Activated CD8-positive, alpha-beta T cell treated with anti-CD3 and anti-CD28 coated beads for 36 hours (primary cell): ENCODE measurements at regions not wholly inside any gene's neighbourhood (a gene's known extent, or its start where the extent isn't known, plus 50 kb on each side); places are given as distances from the start of the nearest gene placed in this dataset.

Experiments
- ATAC-seq: fragments of 200-7000 bp; cut with Tn5 transposase; one replicate; pipeline ENCODE4 v1.10.0; 2021; ENCODE audit warnings: mild to moderate bottlenecking, moderate library complexity
- CTCF ChIA-PET: fragments of 350-600 bp; sonication (Branson Sonifier 250); formaldehyde crosslinking; loops from one replicate; lab custom pipeline; 2021; ENCODE audit warnings: antibody characterized with exemption; lab: Charles Lee
- POLR2A ChIA-PET: fragments of 350-600 bp; sonication (Branson Sonifier 250); formaldehyde crosslinking; loops from one replicate; lab custom pipeline; 2021; ENCODE audit warnings: antibody characterized with exemption; lab: Charles Lee
- DNase-seq: peaks from one replicate; pipeline ENCODE4 v3.0.0-alpha.2; 2020
- H3K27ac Mint-ChIP-seq: one replicate; pipeline ENCODE4 v1.8.0; 2021; ENCODE audit warnings: mild to moderate bottlenecking, mixed read lengths
- H3K27me3 Mint-ChIP-seq: one replicate; pipeline ENCODE4 v1.8.0; 2021; ENCODE audit warnings: mixed read lengths
- H3K36me3 Mint-ChIP-seq: one replicate; pipeline ENCODE4 v1.8.0; 2021; ENCODE audit warnings: low read depth, mixed read lengths
- H3K4me1 Mint-ChIP-seq: one replicate; pipeline ENCODE4 v1.8.0; 2021; ENCODE audit warnings: low read depth, mixed read lengths
- H3K4me3 Mint-ChIP-seq: one replicate; pipeline ENCODE4 v1.8.0; 2021; ENCODE audit warnings: mild to moderate bottlenecking, moderate library complexity, mixed read lengths
- H3K9me3 Mint-ChIP-seq: one replicate; pipeline ENCODE4 v1.8.0; 2021; ENCODE audit warnings: mixed read lengths
- intact Hi-C: fragments of 100-400 bp; cut with micrococcal nuclease; formaldehyde crosslinking; loops from one replicate; pipeline ENCODE4 v1.10.0; 2022
- TF ChIP-seq, protein P1 (sequence below): fragments of 200-600 bp; IDR thresholded peaks from one replicate; pipeline ENCODE4 v1.8.0; 2022; ENCODE audit warnings: antibody characterized with exemption, mild to moderate bottlenecking

DNA sequence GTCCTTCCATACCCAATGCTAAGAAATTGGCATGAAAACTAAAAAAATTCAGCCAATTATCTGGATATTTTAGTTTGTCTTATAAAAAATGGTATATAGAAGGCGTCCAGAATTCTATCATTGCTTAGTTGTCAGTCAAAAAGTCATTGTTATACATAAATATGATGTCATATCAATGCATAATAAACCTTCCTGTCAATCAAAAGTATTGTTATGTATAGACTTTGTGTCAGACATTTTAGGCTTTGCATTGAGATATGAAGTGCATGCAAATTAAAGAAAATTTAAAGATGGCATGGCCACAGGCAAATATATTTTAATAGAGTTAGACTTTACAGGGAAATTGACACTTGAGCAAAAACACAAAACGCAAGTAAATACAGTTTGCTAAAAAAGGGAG is 173.4 kb upstream of the FANCL start:
- intact Hi-C loops: no loop called here
- Mint-ChIP-seq H3K27me3 (no peaks in the 10 kb centered on the region), H3K36me3 (no peaks in the 10 kb centered on the region), H3K27ac (no peak overlapping the region), H3K4me3 (no peak overlapping the region), H3K4me1 (no peaks in the 10 kb centered on the region), H3K9me3 (no peaks in the 10 kb centered on the region)
- ChIA-PET POLR2A (no interaction called here), CTCF (no interaction called here)
- TF ChIP-seq, protein P1, sequence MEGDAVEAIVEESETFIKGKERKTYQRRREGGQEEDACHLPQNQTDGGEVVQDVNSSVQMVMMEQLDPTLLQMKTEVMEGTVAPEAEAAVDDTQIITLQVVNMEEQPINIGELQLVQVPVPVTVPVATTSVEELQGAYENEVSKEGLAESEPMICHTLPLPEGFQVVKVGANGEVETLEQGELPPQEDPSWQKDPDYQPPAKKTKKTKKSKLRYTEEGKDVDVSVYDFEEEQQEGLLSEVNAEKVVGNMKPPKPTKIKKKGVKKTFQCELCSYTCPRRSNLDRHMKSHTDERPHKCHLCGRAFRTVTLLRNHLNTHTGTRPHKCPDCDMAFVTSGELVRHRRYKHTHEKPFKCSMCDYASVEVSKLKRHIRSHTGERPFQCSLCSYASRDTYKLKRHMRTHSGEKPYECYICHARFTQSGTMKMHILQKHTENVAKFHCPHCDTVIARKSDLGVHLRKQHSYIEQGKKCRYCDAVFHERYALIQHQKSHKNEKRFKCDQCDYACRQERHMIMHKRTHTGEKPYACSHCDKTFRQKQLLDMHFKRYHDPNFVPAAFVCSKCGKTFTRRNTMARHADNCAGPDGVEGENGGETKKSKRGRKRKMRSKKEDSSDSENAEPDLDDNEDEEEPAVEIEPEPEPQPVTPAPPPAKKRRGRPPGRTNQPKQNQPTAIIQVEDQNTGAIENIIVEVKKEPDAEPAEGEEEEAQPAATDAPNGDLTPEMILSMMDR: no peak
- ATAC-seq (no peak), DNase-seq (no peak)

DNA sequence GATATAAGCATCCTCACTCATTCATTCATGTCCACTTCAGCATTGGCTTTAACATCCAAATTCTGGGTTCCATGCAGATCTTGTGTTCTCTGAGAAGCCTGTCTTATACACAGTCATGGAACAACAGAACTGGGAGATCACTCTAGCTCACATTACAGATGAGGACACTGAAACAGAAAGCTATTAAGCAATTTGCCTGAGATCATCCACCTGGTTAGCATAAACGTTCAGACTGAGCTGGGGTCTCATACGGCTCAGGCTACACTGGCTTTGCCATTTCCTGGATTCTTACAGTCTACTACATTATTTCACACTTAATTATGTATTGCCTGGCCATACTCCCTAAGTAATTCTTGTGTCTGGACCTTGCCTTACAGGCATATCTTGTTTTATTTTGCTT is 169.4 kb upstream of the FANCL start:
- CTCF ChIA-PET: no interaction called here

DNA sequence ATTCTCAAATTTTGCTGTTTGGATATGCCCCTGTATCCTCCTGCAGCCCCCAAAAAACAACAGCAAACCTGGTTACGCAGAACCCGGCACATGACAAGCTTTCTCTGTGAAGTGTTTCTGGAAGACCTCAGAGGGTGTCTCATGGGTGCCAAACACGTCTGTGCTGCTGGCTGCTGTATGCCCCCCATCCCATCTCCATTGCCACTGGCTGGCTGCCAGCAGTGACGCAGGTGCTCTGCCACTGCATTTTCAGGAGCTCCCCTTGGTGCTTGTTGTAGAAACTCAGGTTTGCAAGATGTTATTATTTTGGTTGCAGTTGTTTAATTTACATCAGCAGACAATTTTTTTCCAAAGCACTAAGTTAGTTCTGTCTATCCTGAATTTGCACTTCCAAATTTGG is 166.4 kb upstream of the FANCL start:
- TF ChIP-seq, protein P1: no peak
- intact Hi-C loops: no loop called here
- Mint-ChIP-seq H3K36me3 (no peaks in the 10 kb centered on the region), H3K27me3 (peaks cover 2% of the 10 kb centered on the region), H3K27ac (no peak overlapping the region), H3K9me3 (no peaks in the 10 kb centered on the region), H3K4me3 (no peak overlapping the region), H3K4me1 (no peaks in the 10 kb centered on the region)
- DNase-seq (no peak), ATAC-seq (no peak)
- ChIA-PET POLR2A (no interaction called here), CTCF (no interaction called here)

More for the DNA sequence above, 169.4 kb upstream of the FANCL start:
- POLR2A ChIA-PET: no interaction called here
- H3K4me3 Mint-ChIP-seq: no peak overlapping the region
- ATAC-seq (no peak), DNase-seq (no peak)
- H3K27me3 Mint-ChIP-seq: no peaks in the 10 kb centered on the region
- intact Hi-C loops: no loop called here
- no peak overlapping the region for H3K27ac Mint-ChIP-seq
- H3K36me3 Mint-ChIP-seq: no peaks in the 10 kb centered on the region
- no peaks in the 10 kb centered on the region for H3K9me3 Mint-ChIP-seq
- TF ChIP-seq, protein P1: no peak
- no peaks in the 10 kb centered on the region for H3K4me1 Mint-ChIP-seq

DNA sequence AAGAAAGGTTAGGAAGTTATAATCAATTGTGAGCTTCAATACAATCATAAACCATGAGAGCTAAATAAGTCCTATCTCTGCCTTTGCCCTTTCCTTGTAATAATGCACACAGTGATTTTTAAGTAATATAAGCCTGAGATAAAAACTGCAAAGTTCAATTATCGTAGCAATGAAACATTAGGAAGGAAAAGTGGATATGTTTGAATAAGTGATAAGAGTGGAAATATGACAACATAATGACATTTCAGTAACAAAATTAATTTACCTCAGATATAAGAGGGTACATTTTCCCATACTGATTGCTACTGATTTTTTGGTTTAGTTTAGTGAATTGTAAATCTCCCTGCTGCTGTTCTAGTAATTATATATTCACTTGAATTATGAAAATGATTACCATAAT is 164.2 kb upstream of the FANCL start:
- POLR2A ChIA-PET: no interaction called here
- intact Hi-C loops: no loop called here
- no peak for ATAC-seq
- no peak for DNase-seq
- no peaks in the 10 kb centered on the region for H3K36me3 Mint-ChIP-seq
- CTCF ChIA-PET: no interaction called here
- no peaks in the 10 kb centered on the region for H3K9me3 Mint-ChIP-seq
- H3K4me1 Mint-ChIP-seq: no peaks in the 10 kb centered on the region
- TF ChIP-seq, protein P1: no peak
- H3K27me3 Mint-ChIP-seq: peaks cover 2% of the 10 kb centered on the region
- no peak overlapping the region for H3K27ac Mint-ChIP-seq
- H3K4me3 Mint-ChIP-seq: no peak overlapping the region

DNA sequence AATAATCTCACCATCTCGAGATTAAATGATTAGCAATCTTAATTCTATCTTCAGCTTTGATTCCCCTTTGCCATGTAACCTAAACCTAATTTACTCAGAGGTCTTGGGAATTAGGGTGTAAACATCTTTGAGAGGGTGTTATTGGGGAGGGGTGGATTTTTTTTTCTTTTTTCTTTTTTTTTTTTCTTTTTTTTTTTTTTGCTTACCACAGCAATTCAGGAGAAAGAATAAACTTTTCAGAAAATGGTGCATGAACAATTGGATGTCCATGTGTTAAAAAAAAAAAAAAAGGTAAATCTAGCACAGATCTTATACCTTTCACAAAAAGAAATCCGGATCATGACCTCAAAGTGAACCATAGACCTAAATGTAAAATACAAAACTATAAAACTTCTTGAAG is 160.8 kb upstream of the FANCL start:
- intact Hi-C loops: no loop called here
- Mint-ChIP-seq H3K27ac (no peak overlapping the region), H3K36me3 (no peaks in the 10 kb centered on the region), H3K9me3 (no peaks in the 10 kb centered on the region), H3K4me3 (no peak overlapping the region), H3K27me3 (peaks cover 2% of the 10 kb centered on the region), H3K4me1 (no peaks in the 10 kb centered on the region)
- no peak for DNase-seq
- TF ChIP-seq, protein P1: no peak
- ChIA-PET CTCF (no interaction called here), POLR2A (no interaction called here)
- ATAC-seq: no peak
